ENCODE measurements at regions not wholly inside any gene's neighbourhood (a gene's known extent, or its start where the extent isn't known, plus 50 kb on each side); places are given as distances from the start of the nearest gene placed in this dataset.

DNA sequence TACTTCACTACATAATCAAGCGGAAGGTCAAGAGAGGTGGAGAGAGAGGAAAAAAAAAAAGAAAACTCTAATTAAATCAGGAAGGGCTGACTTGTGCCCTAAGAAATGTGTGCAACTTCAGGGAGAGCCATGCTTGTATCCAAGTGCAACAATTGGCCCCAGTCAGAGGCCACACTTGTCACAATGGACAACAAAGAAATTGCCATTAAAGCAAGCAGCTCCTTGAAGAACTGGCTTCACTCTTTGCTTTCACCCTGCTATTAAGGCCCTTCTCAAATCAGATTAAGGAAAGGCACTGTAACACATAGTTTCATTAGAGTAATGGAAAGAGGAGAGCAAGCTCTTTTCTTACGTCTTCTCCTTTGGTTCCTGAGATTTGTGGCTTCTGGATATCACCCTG lies 480.9 kb upstream of the WWC1 start:
- POLR2A ChIA-PET, result no interaction called here
- DNase-seq, result no peak
- no peak overlapping the region for H3K27ac Mint-ChIP-seq
- H3K9me3 Mint-ChIP-seq, result no peaks in the 10 kb centered on the region
- H3K36me3 Mint-ChIP-seq, result no peaks in the 10 kb centered on the region
- H3K4me1 Mint-ChIP-seq, result no peaks in the 10 kb centered on the region
- no peak overlapping the region for H3K4me3 Mint-ChIP-seq
- ATAC-seq (ENCODE audit: low read depth), result no peak
- H3K27me3 Mint-ChIP-seq, result no peaks in the 10 kb centered on the region

DNA sequence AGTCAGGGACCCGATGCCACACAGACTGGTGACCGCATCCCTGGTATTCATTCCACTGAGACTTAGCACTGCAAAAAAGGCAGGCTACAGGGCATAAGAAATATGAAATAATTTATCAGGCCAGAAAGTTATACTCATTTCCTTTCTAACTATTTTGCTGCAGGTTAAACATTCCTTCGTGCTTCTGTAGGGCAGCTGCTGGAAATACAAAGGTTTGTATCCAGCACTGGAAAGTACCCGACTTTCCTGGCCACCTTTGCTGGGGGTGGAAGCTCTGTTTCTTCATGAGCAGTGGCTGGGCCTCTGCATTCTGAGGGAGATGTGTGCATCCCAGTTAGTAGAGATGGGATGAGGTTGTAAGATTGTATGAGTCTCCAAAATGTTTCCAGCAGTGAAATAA lies 478.6 kb upstream of the WWC1 start:
- Mint-ChIP-seq H3K4me3 (no peak overlapping the region), H3K4me1 (no peaks in the 10 kb centered on the region), H3K9me3 (no peaks in the 10 kb centered on the region), H3K36me3 (no peaks in the 10 kb centered on the region), H3K27me3 (no peaks in the 10 kb centered on the region), H3K27ac (no peak overlapping the region)
- POLR2A ChIA-PET, result no interaction called here
- DNase-seq, result no peak
- no peak for ATAC-seq (ENCODE audit: low read depth)

DNA sequence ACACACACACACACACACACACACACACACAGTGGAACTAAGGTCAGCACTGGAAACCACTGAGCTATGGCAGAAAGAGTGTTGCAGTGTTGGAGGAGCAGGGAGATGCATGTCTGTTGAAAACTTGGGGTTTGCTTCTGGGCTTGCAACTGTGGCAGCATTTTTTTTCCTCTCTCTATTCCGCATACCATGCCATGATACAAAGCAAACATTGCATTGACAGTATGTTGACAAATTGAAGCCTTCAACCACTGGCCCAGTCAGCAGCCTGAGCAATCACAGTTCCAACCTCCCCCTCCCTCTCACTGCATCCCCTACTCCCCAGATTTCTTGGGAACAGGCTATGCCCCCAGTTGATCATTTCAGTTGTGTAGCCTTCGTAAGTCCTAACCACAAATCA lies 478.1 kb upstream of the WWC1 start:
- H3K4me3 Mint-ChIP-seq, result no peak overlapping the region
- DNase-seq, result no peak
- ATAC-seq (ENCODE audit: low read depth), result no peak
- no peaks in the 10 kb centered on the region for H3K27me3 Mint-ChIP-seq
- no peaks in the 10 kb centered on the region for H3K9me3 Mint-ChIP-seq
- H3K36me3 Mint-ChIP-seq, result no peaks in the 10 kb centered on the region
- H3K27ac Mint-ChIP-seq, result no peak overlapping the region
- no peaks in the 10 kb centered on the region for H3K4me1 Mint-ChIP-seq
- POLR2A ChIA-PET, result no interaction called here

DNA sequence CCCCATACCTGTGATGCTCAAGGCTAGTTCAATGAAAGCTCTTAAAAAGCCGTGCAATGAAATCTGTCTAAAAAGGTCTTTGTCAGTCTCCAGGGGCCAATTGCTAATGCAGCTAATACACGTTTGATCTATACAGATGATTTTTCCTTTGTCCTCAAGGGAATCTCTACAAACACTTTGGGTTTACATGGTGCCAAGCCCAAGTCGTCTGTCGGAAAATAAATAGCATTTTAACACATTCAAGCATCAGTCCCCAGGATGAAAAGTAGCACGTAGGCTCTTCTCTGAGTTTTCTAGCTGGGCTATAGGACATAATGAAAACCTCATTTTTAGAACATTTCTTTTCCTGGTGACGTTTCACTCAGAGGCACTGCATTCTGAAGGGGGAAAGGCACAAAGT lies 477.4 kb upstream of the WWC1 start:
- Mint-ChIP-seq H3K36me3 (no peaks in the 10 kb centered on the region), H3K4me1 (no peaks in the 10 kb centered on the region), H3K27ac (no peak overlapping the region), H3K27me3 (no peaks in the 10 kb centered on the region), H3K9me3 (no peaks in the 10 kb centered on the region), H3K4me3 (no peak overlapping the region)
- no peak for DNase-seq
- no peak for ATAC-seq (ENCODE audit: low read depth)
- POLR2A ChIA-PET, result no interaction called here

DNA sequence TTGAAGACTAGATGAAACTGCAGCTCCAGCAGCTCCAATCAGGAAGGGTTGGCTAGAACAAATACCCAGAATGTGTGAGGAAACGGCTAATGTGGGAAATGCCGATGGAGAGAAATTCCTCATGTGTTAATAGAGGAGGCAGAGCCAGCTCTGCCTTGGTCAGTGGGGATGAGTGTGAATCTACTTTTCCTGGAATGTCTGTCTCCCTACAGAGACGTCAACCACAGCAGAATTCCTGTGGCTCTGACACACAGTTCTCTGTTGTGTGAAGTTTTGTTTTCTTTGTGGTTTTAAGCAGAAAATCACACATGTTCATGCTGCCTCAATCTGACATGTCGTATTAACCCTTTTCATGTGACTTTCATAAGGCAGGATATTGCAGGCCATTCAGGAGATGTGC lies 476.6 kb upstream of the WWC1 start:
- H3K9me3 Mint-ChIP-seq, result no peaks in the 10 kb centered on the region
- POLR2A ChIA-PET, result no interaction called here
- H3K4me3 Mint-ChIP-seq, result no peak overlapping the region
- H3K27ac Mint-ChIP-seq, result no peak overlapping the region
- no peaks in the 10 kb centered on the region for H3K4me1 Mint-ChIP-seq
- ATAC-seq (ENCODE audit: low read depth) (no peak), DNase-seq (no peak)
- no peaks in the 10 kb centered on the region for H3K36me3 Mint-ChIP-seq
- no peaks in the 10 kb centered on the region for H3K27me3 Mint-ChIP-seq

DNA sequence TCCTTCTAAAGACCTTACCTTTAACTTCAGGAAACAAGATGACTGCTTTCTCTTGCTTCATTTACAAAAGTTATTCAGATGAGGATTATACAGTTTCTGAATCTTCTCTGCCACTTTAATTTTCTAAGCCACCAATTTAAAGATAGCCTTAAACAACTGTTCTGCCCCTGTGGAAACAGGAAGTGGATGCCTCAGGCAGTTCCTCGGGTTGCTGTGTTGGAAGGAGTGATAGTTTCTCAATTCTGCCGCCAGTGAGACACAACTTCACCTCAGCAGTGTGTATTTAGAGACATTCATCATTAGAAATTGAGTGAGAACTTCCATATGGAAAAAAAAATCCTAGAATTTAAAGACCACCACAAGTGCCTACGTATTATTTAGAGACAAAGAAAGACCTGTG lies 475.1 kb upstream of the WWC1 start:
- POLR2A ChIA-PET, result no interaction called here
- H3K27me3 Mint-ChIP-seq, result no peaks in the 10 kb centered on the region
- H3K9me3 Mint-ChIP-seq, result no peaks in the 10 kb centered on the region
- no peak for ATAC-seq (ENCODE audit: low read depth)
- H3K4me3 Mint-ChIP-seq, result no peak overlapping the region
- no peak for DNase-seq
- no peaks in the 10 kb centered on the region for H3K4me1 Mint-ChIP-seq
- no peaks in the 10 kb centered on the region for H3K36me3 Mint-ChIP-seq
- no peak overlapping the region for H3K27ac Mint-ChIP-seq

DNA sequence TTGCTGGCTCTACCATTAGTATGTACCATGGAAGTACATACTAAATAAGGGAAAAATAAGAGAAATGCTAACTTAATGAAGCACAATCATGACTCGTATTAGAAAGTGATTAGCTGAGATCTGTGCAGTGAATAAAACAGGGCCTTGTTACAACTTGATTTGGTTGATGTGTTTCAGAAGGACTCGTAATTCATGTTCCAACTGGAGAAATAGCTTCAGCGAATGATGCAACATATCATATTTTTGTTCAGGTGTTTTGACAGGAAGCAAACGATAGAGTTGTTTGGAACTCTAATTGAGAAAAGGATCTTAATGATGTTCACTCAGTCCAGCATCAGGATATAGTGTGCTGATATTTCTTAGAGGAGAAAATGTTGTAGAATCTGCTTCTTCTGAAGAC lies 474.6 kb upstream of the WWC1 start:
- Mint-ChIP-seq H3K27me3 (no peaks in the 10 kb centered on the region), H3K27ac (no peak overlapping the region), H3K4me1 (no peaks in the 10 kb centered on the region), H3K36me3 (no peaks in the 10 kb centered on the region), H3K9me3 (no peaks in the 10 kb centered on the region), H3K4me3 (no peak overlapping the region)
- POLR2A ChIA-PET, result no interaction called here
- ATAC-seq (ENCODE audit: low read depth) (no peak), DNase-seq (no peak)

DNA sequence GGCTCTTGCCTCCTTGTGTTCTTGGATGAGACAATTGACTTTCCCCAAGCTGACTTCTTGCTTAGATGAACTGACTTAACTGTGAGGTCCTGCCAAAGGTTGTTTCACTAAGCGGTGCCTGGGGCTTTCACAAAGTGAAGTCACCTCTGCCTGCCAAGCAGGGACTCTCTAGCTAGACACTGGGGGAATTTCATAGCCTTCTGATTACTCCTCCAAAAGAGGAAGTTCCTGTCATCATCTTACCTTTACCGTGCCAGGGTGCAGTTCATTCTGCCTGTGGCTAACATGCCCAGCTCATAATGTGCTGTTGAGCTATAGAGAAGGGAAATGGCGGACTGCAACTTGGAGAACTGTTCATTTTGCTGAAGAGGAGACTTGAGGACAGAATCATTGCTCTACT lies 472.0 kb upstream of the WWC1 start:
- H3K4me3 Mint-ChIP-seq, result no peak overlapping the region
- POLR2A ChIA-PET, result no interaction called here
- no peak overlapping the region for H3K27ac Mint-ChIP-seq
- no peaks in the 10 kb centered on the region for H3K9me3 Mint-ChIP-seq
- ATAC-seq (ENCODE audit: low read depth), result no peak
- no peak for DNase-seq
- no peaks in the 10 kb centered on the region for H3K27me3 Mint-ChIP-seq
- no peaks in the 10 kb centered on the region for H3K36me3 Mint-ChIP-seq
- no peaks in the 10 kb centered on the region for H3K4me1 Mint-ChIP-seq

DNA sequence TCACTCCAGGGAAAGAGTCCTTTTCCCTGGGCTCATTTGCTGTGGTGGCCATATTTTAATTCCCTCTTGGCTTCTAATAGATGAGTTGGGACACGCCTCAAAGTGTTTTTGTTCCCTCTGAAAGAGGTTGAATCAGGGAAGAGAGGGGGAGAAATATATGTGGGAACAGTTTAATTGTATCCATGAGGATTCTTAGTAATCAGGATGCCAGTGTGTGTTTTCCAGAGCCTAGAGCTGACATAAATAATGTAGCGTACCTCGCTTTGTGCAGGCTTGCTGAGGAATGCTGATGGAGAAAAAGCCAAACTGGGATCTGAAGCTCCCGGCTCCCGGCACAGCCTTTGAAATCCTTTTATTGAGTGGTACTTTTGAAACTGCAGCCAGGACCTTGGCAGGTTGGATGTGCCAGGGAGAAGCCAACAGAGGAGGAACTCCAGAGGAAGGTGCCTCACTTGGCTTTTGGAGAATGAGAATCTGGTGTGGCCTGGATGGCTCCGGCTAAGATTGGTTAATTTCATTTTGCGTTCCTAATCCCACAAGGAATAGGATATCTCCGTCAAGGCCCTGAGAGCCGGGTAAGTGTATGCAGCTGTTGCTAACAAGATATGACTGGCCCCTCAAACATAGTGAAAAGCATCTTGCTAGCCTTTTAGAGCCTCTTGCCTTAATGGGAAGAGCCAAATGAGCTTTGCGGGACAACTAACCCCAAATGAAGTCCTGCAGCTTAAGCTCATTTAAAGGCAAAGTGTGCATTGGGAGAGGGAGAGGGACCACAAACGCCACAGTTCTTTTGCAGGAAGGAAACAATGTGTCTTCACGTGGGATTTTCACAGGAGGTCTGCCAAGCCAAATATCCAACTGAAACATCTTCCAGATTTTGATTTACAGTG lies 471.1 kb upstream of the WWC1 start:
- Mint-ChIP-seq H3K36me3 (no peaks in the 10 kb centered on the region), H3K27me3 (no peaks in the 10 kb centered on the region), H3K27ac (no peak overlapping the region), H3K4me1 (no peaks in the 10 kb centered on the region), H3K9me3 (no peaks in the 10 kb centered on the region), H3K4me3 (no peak overlapping the region)
- POLR2A ChIA-PET, result no interaction called here
- DNase-seq (no peak), ATAC-seq (ENCODE audit: low read depth) (no peak)

DNA sequence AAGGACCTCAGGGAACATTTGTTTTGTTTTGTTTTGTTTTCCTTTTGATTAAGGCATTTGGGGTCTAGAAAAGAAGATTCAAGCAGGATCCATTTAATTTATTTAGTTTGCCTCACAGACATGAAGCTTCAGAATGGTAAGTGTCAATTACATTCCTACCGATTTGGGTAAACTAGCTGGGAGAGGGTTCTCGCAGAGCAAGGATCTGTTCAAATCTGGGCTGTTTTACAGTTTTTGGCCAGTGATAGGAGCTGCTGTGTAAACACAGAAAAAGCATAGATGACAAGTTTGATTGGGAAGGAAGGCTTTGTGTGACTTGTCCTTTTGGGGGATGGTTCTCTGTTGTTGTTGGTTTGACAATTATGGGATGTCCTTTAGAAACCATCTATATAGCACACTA lies 470.3 kb upstream of the WWC1 start:
- DNase-seq (no peak), ATAC-seq (ENCODE audit: low read depth) (no peak)
- no peaks in the 10 kb centered on the region for H3K27me3 Mint-ChIP-seq
- no peaks in the 10 kb centered on the region for H3K9me3 Mint-ChIP-seq
- POLR2A ChIA-PET, result no interaction called here
- no peaks in the 10 kb centered on the region for H3K36me3 Mint-ChIP-seq
- no peak overlapping the region for H3K4me3 Mint-ChIP-seq
- no peaks in the 10 kb centered on the region for H3K4me1 Mint-ChIP-seq
- no peak overlapping the region for H3K27ac Mint-ChIP-seq

DNA sequence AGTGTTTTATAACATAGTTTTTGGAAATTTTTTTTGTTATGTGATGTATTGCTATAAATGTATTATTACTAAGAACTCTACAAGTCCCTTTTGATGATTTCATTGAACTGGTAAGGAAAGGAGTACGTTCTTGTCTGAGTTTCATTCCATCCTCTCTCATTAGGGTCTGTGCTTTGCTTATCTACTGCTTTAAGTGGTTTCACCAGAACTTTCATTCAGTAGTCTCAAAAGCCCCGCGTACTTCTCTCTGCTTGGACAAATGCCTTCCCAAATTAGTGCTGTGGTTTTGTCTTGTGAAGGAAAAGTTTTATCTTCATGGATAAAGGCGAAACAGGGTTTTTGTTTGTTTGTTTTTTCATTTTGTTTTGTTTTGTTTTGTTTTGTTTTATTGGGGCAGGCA lies 469.8 kb upstream of the WWC1 start:
- no peak overlapping the region for H3K27ac Mint-ChIP-seq
- H3K4me1 Mint-ChIP-seq, result no peaks in the 10 kb centered on the region
- POLR2A ChIA-PET, result no interaction called here
- H3K36me3 Mint-ChIP-seq, result no peaks in the 10 kb centered on the region
- no peak overlapping the region for H3K4me3 Mint-ChIP-seq
- no peaks in the 10 kb centered on the region for H3K27me3 Mint-ChIP-seq
- no peak for ATAC-seq (ENCODE audit: low read depth)
- DNase-seq, result no peak
- no peaks in the 10 kb centered on the region for H3K9me3 Mint-ChIP-seq

DNA sequence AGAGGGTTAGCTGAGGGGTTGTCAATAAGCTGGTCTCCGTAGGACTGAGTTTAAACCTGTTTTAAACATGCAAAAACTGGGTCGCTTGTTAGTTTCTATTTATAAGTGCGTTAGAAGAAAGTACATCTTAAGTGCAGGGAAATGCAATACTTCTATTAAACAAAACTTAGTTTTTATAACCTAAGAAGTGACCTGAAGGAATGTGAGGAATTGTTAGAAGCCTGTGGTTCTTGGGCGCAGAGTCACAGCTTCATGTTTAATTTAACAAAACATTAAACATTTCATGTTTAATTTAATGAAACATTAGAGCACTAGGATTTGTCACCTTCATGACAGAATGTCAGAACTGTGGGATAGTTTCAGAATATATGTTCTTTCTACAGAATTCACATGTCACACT lies 469.2 kb upstream of the WWC1 start:
- Mint-ChIP-seq H3K9me3 (no peaks in the 10 kb centered on the region), H3K4me1 (no peaks in the 10 kb centered on the region), H3K36me3 (no peaks in the 10 kb centered on the region), H3K27ac (no peak overlapping the region), H3K4me3 (no peak overlapping the region), H3K27me3 (no peaks in the 10 kb centered on the region)
- POLR2A ChIA-PET, result no interaction called here
- ATAC-seq (ENCODE audit: low read depth) (no peak), DNase-seq (no peak)

DNA sequence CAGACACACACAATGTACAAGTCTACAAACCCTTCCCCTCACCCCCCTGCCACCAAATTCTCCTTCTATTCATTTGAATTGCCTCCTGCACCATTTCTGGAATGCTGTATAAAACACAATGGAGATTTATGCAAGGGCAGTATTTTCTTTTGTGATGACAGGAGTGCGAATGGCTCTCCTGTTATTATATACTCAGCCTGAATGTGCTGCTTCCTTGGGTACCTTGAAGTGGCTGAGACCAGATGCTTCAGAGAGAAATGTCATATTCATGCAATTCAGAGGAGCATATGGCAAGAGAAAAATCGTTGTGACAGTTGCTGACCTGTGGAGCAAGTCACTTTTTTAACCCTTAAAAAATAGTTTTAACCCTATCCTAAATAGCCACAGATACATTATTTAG lies 468.0 kb upstream of the WWC1 start:
- Mint-ChIP-seq H3K27ac (no peak overlapping the region), H3K36me3 (no peaks in the 10 kb centered on the region), H3K9me3 (no peaks in the 10 kb centered on the region), H3K27me3 (no peaks in the 10 kb centered on the region), H3K4me3 (no peak overlapping the region), H3K4me1 (no peaks in the 10 kb centered on the region)
- POLR2A ChIA-PET, result no interaction called here
- DNase-seq, result no peak
- no peak for ATAC-seq (ENCODE audit: low read depth)

DNA sequence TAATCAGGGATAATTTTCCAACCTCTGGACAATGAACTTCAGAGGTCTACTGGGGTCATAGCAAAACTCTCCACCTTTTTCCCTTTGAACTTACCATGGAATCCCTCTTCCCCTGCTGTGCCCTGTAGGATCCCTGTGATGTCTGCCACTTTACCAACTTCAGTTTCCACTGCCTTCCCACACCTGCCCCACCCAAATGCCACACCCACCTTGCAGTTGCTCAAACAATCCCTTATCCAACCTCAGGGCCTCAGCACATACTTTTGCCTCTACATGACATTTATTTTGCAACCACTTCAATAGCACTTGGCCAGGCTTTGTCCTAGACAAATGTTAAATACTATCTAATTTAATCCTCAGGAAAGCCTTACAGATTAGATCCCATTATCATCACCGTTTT lies 463.7 kb upstream of the WWC1 start:
- Mint-ChIP-seq H3K4me1 (no peaks in the 10 kb centered on the region), H3K27ac (no peak overlapping the region), H3K36me3 (no peaks in the 10 kb centered on the region), H3K9me3 (no peaks in the 10 kb centered on the region), H3K27me3 (no peaks in the 10 kb centered on the region), H3K4me3 (no peak overlapping the region)
- POLR2A ChIA-PET, result no interaction called here
- DNase-seq, result no peak
- no peak for ATAC-seq (ENCODE audit: low read depth)

Data from activated naive CD8-positive, alpha-beta T cell treated with anti-CD3 and anti-CD28 coated beads, Interleukin-2, amount 10 ng/mL, durations not matched to agents 7 days and 5 days (primary cell).